ENCODE measurements at regions not wholly inside any gene's neighbourhood (a gene's known extent, or its start where the extent isn't known, plus 50 kb on each side); places are given as distances from the start of the nearest gene placed in this dataset.

GRCh38 chr1:199116488-199116887 lies 477.6 kb downstream of the PTPRC start:
- TF ChIP-seq, protein P1, sequence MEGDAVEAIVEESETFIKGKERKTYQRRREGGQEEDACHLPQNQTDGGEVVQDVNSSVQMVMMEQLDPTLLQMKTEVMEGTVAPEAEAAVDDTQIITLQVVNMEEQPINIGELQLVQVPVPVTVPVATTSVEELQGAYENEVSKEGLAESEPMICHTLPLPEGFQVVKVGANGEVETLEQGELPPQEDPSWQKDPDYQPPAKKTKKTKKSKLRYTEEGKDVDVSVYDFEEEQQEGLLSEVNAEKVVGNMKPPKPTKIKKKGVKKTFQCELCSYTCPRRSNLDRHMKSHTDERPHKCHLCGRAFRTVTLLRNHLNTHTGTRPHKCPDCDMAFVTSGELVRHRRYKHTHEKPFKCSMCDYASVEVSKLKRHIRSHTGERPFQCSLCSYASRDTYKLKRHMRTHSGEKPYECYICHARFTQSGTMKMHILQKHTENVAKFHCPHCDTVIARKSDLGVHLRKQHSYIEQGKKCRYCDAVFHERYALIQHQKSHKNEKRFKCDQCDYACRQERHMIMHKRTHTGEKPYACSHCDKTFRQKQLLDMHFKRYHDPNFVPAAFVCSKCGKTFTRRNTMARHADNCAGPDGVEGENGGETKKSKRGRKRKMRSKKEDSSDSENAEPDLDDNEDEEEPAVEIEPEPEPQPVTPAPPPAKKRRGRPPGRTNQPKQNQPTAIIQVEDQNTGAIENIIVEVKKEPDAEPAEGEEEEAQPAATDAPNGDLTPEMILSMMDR (IDR thresholded peaks at IDR 0.05) = no peak
- no peak for TF ChIP-seq POLR2A (IDR thresholded peaks at IDR 0.05)
